ENCODE measurements at regions not wholly inside any gene's neighbourhood (a gene's known extent, or its start where the extent isn't known, plus 50 kb on each side); places are given as distances from the start of the nearest gene placed in this dataset.

- POLR2A ChIA-PET, result no interaction called here
- no TSS peak for BruUV-seq (replicated peaks)
These were observed 644.8 kb upstream of the LCORL start for GRCh38 chr4:18666322-18666721.

More at GRCh38 chr4:18666322-18666721, 644.8 kb upstream of the LCORL start:
- H3K4me3 ChIP-seq, result no peak overlapping the region
- no peaks in the 10 kb centered on the region for H3K4me1 ChIP-seq (ENCODE audit: control insufficient read depth, insufficient read depth, low read length)
- RAD21 ChIA-PET (ENCODE audit: unreplicated experiment), result no interaction called here
- no peak overlapping the region for H3K27ac ChIP-seq (ENCODE audit: control insufficient read depth, insufficient read depth)
- DNase-seq (ENCODE audit: low read depth, low spot score) (no peak), ATAC-seq (no peak), FAIRE-seq (no peak)
- SMC1A ChIA-PET (ENCODE audit: uncharacterized antibody, unreplicated experiment), result no interaction called here
- in situ Hi-C loops (cut with MboI), result no loop called here
- H3K27me3 ChIP-seq (replicated peaks in 1 of 2; ENCODE audit: control insufficient read depth in 2 of 2, insufficient read depth in 2 of 2, low read length in 1 of 2), result no peaks in the 10 kb centered on the region
- TF ChIP-seq JUNB (IDR thresholded peaks at IDR 0.05), result no peak
- TF ChIP-seq REST (IDR thresholded peaks at IDR 0.05; ENCODE audit: low read depth, low read length), result no peak
- no peak for TF ChIP-seq ZBED1 (IDR thresholded peaks at IDR 0.05; ENCODE audit: borderline replicate concordance)
- TF ChIP-seq CEBPZ (IDR thresholded peaks at IDR 0.05; ENCODE audit: low read depth, low read length), result no peak
- no peak for TF ChIP-seq EED (IDR thresholded peaks at IDR 0.05; ENCODE audit: low read depth)
- no peak for TF ChIP-seq RELB (IDR thresholded peaks at IDR 0.05; ENCODE audit: low read depth)
- TF ChIP-seq CBX5 (IDR thresholded peaks at IDR 0.05; ENCODE audit: low read depth), result no peak
- intact Hi-C loops (cut with micrococcal nuclease; ENCODE audit: unreplicated experiment), result no loop called here
- CTCF ChIA-PET, result no interaction called here
- H4K20me1 ChIP-seq (ENCODE audit: control insufficient read depth, insufficient read depth), result no peaks in the 10 kb centered on the region
- no peak overlapping the region for H2AFZ ChIP-seq (ENCODE audit: control insufficient read depth, low read depth, low read length)
- no peaks in the 10 kb centered on the region for H3K9me3 ChIP-seq (replicated peaks; ENCODE audit: control insufficient read depth, insufficient read depth, low read length)
- H3K79me2 ChIP-seq (ENCODE audit: control insufficient read depth, insufficient read depth, low read length), result no peaks in the 10 kb centered on the region
- H3K36me3 ChIP-seq (ENCODE audit: control insufficient read depth in 2 of 2, insufficient read depth in 2 of 2, low read length in 1 of 2), result no peaks in the 10 kb centered on the region
- H3K4me2 ChIP-seq (ENCODE audit: control insufficient read depth, insufficient read depth), result no peak overlapping the region
- H3K9ac ChIP-seq (ENCODE audit: control insufficient read depth, insufficient read depth, low read length), result no peak overlapping the region
- WGBS (ENCODE audit: insufficient coverage, insufficient replicate concordance, low lambda C conversion rate, missing lambda C conversion rate), result 42% methylated on average over 6 of the region's 6 CpGs

Data from GM12878 (cell line).